ENCODE measurements at regions not wholly inside any gene's neighbourhood (a gene's known extent, or its start where the extent isn't known, plus 50 kb on each side); places are given as distances from the start of the nearest gene placed in this dataset.

DNA sequence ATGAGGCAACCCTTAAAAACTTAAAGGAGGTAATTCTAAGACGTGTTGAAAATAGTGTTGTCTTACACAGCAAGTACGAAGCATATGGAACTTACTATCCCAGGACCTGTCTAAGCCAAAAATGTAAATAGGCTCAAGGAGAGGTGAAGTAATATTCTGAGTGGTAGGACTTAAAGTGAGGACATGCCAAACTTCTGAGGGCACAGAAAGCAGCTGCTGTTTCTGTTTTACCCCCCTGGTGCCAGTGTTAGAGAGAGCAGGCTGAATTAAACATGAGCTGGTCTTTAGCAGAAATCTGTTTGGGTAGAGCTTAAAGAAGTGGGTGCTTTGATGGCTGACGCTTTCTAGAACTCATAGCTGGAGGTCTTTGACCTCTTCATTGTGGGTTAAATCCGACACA is 149.7 kb upstream of the NPHP3 start:
- no peak overlapping the region for H3K27ac ChIP-seq
- no peaks in the 10 kb centered on the region for H3K36me3 ChIP-seq
- no peak for TF ChIP-seq POLR2AphosphoS5 (IDR thresholded peaks at IDR 0.05)
- TF ChIP-seq POLR2A (IDR thresholded peaks at IDR 0.05) = no peak
- TF ChIP-seq EP300 (IDR thresholded peaks at IDR 0.05) = no peak
- TF ChIP-seq, protein P1, sequence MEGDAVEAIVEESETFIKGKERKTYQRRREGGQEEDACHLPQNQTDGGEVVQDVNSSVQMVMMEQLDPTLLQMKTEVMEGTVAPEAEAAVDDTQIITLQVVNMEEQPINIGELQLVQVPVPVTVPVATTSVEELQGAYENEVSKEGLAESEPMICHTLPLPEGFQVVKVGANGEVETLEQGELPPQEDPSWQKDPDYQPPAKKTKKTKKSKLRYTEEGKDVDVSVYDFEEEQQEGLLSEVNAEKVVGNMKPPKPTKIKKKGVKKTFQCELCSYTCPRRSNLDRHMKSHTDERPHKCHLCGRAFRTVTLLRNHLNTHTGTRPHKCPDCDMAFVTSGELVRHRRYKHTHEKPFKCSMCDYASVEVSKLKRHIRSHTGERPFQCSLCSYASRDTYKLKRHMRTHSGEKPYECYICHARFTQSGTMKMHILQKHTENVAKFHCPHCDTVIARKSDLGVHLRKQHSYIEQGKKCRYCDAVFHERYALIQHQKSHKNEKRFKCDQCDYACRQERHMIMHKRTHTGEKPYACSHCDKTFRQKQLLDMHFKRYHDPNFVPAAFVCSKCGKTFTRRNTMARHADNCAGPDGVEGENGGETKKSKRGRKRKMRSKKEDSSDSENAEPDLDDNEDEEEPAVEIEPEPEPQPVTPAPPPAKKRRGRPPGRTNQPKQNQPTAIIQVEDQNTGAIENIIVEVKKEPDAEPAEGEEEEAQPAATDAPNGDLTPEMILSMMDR (IDR thresholded peaks at IDR 0.05) = no peak
- no peaks in the 10 kb centered on the region for H3K4me1 ChIP-seq
- no peak for ATAC-seq
- no peak overlapping the region for H3K4me3 ChIP-seq
- H3K27me3 ChIP-seq = no peaks in the 10 kb centered on the region
- no peaks in the 10 kb centered on the region for H3K9me3 ChIP-seq
- WGBS, 2 donors (ENCODE audit: low coverage in 1 of 2) = 68 to 71% methylated on average over 4 of the region's 4 CpGs

DNA sequence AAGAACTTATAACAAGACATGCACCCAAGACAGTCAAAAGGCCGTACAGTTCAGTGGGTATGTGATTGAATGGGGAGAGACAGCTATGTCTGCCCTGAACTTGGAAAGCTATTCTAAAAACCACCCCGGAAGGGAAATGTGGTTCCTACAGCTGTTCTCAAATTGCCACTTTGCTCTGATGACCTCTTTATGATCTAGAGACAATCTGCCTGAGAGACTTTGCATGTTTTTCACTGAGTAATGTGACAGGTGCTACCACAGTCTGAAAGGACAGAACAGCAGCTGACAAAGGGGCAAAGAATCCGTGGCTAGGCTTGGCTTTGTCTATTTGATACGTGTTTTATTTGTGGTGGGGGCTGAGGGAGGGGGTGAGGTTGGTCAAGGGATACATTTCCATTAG is 148.3 kb upstream of the NPHP3 start:
- TF ChIP-seq EP300 (IDR thresholded peaks at IDR 0.05) (no peak), POLR2AphosphoS5 (IDR thresholded peaks at IDR 0.05) (no peak), POLR2A (IDR thresholded peaks at IDR 0.05) (no peak)
- TF ChIP-seq, protein P1 (IDR thresholded peaks at IDR 0.05) = no peak
- no peak for ATAC-seq
- WGBS, 2 donors (ENCODE audit: low coverage in 1 of 2) = 48 to 76% methylated on average over 2 to 4 of the region's 4 CpGs
- Histone ChIP-seq H3K9me3 (no peaks in the 10 kb centered on the region), H3K4me1 (no peaks in the 10 kb centered on the region), H3K4me3 (no peak overlapping the region), H3K27me3 (no peaks in the 10 kb centered on the region), H3K36me3 (no peaks in the 10 kb centered on the region), H3K27ac (no peak overlapping the region)

DNA sequence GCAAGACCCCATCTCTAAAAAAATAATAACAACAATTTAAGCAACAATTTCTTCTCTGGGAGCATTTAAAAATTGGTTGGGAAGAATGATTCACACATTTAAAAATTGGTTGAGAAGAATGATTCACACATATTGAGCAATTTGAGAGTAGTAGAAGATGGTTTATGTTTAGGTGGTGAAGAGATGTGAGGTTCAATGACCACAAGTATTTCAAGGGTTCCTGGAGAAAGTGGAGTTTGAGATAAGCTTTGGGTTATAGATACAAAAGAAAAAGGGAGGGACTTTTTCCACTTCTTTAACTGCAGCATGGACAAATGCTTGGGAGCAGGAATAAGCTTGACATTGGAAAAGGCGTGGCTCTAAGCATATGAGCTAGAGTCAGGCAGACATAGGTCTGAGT is 145.7 kb upstream of the NPHP3 start:
- 80% methylated on average over 1 of the region's 1 CpG for WGBS, 2 donors (ENCODE audit: low coverage in 1 of 2)
- Histone ChIP-seq H3K27me3 (no peaks in the 10 kb centered on the region), H3K27ac (no peak overlapping the region), H3K4me3 (no peak overlapping the region), H3K9me3 (no peaks in the 10 kb centered on the region), H3K36me3 (no peaks in the 10 kb centered on the region), H3K4me1 (no peaks in the 10 kb centered on the region)
- TF ChIP-seq POLR2AphosphoS5 (IDR thresholded peaks at IDR 0.05) = no peak
- TF ChIP-seq POLR2A (IDR thresholded peaks at IDR 0.05) = no peak
- no peak for TF ChIP-seq EP300 (IDR thresholded peaks at IDR 0.05)
- TF ChIP-seq, protein P1 (IDR thresholded peaks at IDR 0.05) = no peak
- no peak for ATAC-seq

DNA sequence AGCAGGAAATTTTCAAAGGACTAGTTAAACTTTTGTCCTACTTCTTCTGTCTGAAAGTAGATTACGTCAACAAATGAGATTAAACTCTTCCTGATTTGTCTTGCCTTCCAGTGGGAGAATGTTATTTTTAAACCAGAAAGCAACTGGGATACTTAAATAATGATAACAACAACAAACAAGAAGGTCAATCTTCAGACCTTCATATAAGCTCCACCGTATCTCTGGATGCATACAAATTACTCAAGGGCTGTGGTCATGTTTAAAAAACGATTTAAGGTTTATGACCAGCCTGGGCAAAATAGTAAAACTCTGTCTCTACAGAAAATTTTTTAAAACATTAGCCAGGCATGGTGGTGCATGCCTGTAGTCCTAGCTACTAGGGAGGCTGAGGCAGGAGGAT is 145.3 kb upstream of the NPHP3 start:
- Histone ChIP-seq H3K9me3 (no peaks in the 10 kb centered on the region), H3K36me3 (no peaks in the 10 kb centered on the region), H3K27me3 (no peaks in the 10 kb centered on the region), H3K27ac (no peak overlapping the region), H3K4me3 (no peak overlapping the region), H3K4me1 (no peaks in the 10 kb centered on the region)
- WGBS, 2 donors (ENCODE audit: low coverage in 1 of 2) = 36 to 56% methylated on average over 3 of the region's 3 CpGs
- no peak for ATAC-seq
- TF ChIP-seq EP300 (IDR thresholded peaks at IDR 0.05) (no peak), POLR2AphosphoS5 (IDR thresholded peaks at IDR 0.05) (no peak), POLR2A (IDR thresholded peaks at IDR 0.05) (no peak)
- TF ChIP-seq, protein P1 (IDR thresholded peaks at IDR 0.05) = no peak

DNA sequence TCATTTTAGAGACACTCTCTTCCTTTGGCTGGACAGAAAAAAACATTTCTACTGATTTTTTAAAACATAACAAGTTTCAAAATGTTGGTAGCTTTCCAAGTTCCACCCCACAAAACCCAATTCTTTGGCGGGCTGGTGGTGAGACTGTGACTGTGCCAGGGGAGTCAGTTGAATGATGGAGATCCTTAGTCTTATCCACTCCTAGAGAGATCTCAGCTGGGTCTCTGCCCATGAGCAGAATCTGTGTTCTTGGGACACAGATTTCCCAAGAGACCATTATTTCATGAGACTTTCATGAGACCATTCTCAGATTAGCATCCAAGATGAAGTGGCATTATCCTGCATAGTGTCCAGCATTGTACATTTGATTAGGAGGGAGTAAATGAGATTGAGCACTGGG is 135.1 kb upstream of the NPHP3 start:
- no peak for ATAC-seq
- H3K4me1 ChIP-seq = no peaks in the 10 kb centered on the region
- H3K36me3 ChIP-seq = no peaks in the 10 kb centered on the region
- H3K27ac ChIP-seq = no peak overlapping the region
- H3K4me3 ChIP-seq = no peak overlapping the region
- TF ChIP-seq POLR2AphosphoS5 (IDR thresholded peaks at IDR 0.05) (no peak), POLR2A (IDR thresholded peaks at IDR 0.05) (no peak), EP300 (IDR thresholded peaks at IDR 0.05) (no peak)
- TF ChIP-seq, protein P1 (IDR thresholded peaks at IDR 0.05) = no peak
- no peaks in the 10 kb centered on the region for H3K9me3 ChIP-seq
- 73% methylated on average over 1 of the region's 1 CpG; no CpG with 5 or more reads in 1 of the 2 donors for WGBS, 2 donors (ENCODE audit: low coverage in 1 of 2)
- no peaks in the 10 kb centered on the region for H3K27me3 ChIP-seq
